ENCODE measurements at regions not wholly inside any gene's neighbourhood (a gene's known extent, or its start where the extent isn't known, plus 50 kb on each side); places are given as distances from the start of the nearest gene placed in this dataset.

- TF ChIP-seq CHD7 (IDR thresholded peaks at IDR 0.05; ENCODE audit: insufficient replicate concordance, low read length): no peak
These were observed 721.4 kb upstream of the CNTNAP5 start (continued) for GRCh38 chr2:123303731-123304130.
